Mucosa of stomach (tissue), 1 donor: ENCODE measurements at regions not wholly inside any gene's neighbourhood (a gene's known extent, or its start where the extent isn't known, plus 50 kb on each side); places are given as distances from the start of the nearest gene placed in this dataset.

ENCODE experiments used
- H3K27me3 ChIP-seq: one replicate; pipeline ENCODE4 v1.7.0; 2013; ENCODE audit warnings: mild to moderate bottlenecking, low read length; ENCODE audit not compliant: control insufficient read depth, insufficient read depth
- H3K36me3 ChIP-seq: one replicate; pipeline ENCODE4 v1.7.0; 2013; ENCODE audit warnings: low read length; ENCODE audit not compliant: control insufficient read depth, insufficient read depth
- H3K4me1 ChIP-seq: one replicate; pipeline ENCODE4 v1.7.0; 2013; ENCODE audit warnings: mild to moderate bottlenecking, low read length; ENCODE audit not compliant: control insufficient read depth, insufficient read depth
- H3K4me3 ChIP-seq: one replicate; pipeline ENCODE4 v1.7.0; 2013; ENCODE audit warnings: low read length
- H3K9ac ChIP-seq: one replicate; pipeline ENCODE4 v1.7.0; 2013; ENCODE audit warnings: mild to moderate bottlenecking, low read length, moderate library complexity
- H3K9me3 ChIP-seq: one replicate; pipeline ENCODE4 v1.7.0; 2013; ENCODE audit warnings: mild to moderate bottlenecking, low read length, moderate library complexity; ENCODE audit not compliant: control insufficient read depth
- donor health status: Pancreatic carcinoma.

GRCh38 chr11:134795017-134795416 is 383.0 kb upstream of the B3GAT1 start:
- Histone ChIP-seq H3K4me3 (no peak overlapping the region), H3K9me3 (no peaks in the 10 kb centered on the region), H3K36me3 (no peaks in the 10 kb centered on the region), H3K9ac (no peak overlapping the region), H3K27me3 (no peaks in the 10 kb centered on the region), H3K4me1 (no peaks in the 10 kb centered on the region)

- Histone ChIP-seq H3K27me3 (no peaks in the 10 kb centered on the region), H3K36me3 (no peaks in the 10 kb centered on the region), H3K4me1 (no peaks in the 10 kb centered on the region), H3K4me3 (no peak overlapping the region), H3K9ac (no peak overlapping the region), H3K9me3 (no peaks in the 10 kb centered on the region)
These were observed 382.1 kb upstream of the B3GAT1 start for GRCh38 chr11:134794192-134794591.

- Histone ChIP-seq H3K36me3 (no peaks in the 10 kb centered on the region), H3K27me3 (no peaks in the 10 kb centered on the region), H3K4me3 (no peak overlapping the region), H3K9me3 (no peaks in the 10 kb centered on the region), H3K9ac (no peak overlapping the region), H3K4me1 (no peaks in the 10 kb centered on the region)
These were observed 380.6 kb upstream of the B3GAT1 start for GRCh38 chr11:134792677-134793076.

DNA sequence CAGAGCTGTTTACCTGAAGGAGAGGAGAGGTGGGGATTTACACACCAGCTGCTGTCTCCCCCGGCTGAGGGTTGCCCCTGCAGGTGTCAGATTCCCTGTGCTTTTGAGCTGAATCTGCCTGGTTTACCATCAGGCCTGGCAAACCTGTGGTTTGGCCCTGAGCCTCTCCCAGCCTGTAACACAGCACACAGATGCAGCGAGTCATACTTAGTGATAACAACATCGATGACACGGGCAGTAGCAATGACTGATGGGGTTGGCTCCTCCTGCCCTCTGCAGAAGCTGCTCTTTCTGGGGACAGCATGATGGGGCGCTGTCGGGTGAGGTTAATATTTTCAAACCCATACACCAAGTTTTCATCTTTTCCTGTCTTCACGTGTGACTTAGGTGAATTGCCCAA is 380.0 kb upstream of the B3GAT1 start:
- H3K9ac ChIP-seq = no peak overlapping the region

GRCh38 chr11:134791102-134791501 is 379.1 kb upstream of the B3GAT1 start:
- Histone ChIP-seq H3K36me3 (no peaks in the 10 kb centered on the region), H3K9me3 (no peaks in the 10 kb centered on the region), H3K9ac (no peak overlapping the region), H3K4me1 (no peaks in the 10 kb centered on the region), H3K4me3 (no peak overlapping the region), H3K27me3 (no peaks in the 10 kb centered on the region)

More for the DNA sequence above, 380.0 kb upstream of the B3GAT1 start:
- Histone ChIP-seq H3K9me3 (no peaks in the 10 kb centered on the region), H3K4me3 (no peak overlapping the region), H3K27me3 (no peaks in the 10 kb centered on the region), H3K4me1 (no peaks in the 10 kb centered on the region), H3K36me3 (no peaks in the 10 kb centered on the region)

- no peak overlapping the region for H3K4me3 ChIP-seq
- no peaks in the 10 kb centered on the region for H3K36me3 ChIP-seq
- H3K27me3 ChIP-seq = no peaks in the 10 kb centered on the region
These were observed 377.1 kb upstream of the B3GAT1 start for GRCh38 chr11:134789104-134789503.

DNA sequence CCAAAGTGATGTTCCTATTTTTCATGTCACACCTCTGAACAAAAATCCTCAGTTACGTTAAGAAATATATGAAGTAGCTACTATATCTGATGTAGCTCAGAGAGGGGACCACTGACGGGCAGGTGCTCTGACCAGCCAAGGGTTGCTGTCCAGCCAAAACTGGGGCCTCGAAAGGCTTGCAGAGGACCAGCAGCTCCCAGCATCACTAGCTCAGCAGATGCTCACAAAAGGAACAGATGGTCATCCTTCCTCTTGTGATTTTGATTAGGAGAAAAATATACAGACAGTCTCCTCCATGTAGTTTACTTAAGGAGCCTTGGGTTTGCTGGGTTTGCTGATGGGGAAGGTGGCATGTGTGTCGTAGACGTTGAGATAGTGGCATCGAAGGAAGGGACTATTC is 374.6 kb upstream of the B3GAT1 start:
- no peaks in the 10 kb centered on the region for H3K27me3 ChIP-seq
- no peaks in the 10 kb centered on the region for H3K9me3 ChIP-seq
- no peak overlapping the region for H3K9ac ChIP-seq
- H3K4me1 ChIP-seq = no peaks in the 10 kb centered on the region
- no peak overlapping the region for H3K4me3 ChIP-seq
- no peaks in the 10 kb centered on the region for H3K36me3 ChIP-seq

More at GRCh38 chr11:134789104-134789503, 377.1 kb upstream of the B3GAT1 start:
- Histone ChIP-seq H3K4me1 (no peaks in the 10 kb centered on the region), H3K9ac (no peak overlapping the region), H3K9me3 (no peaks in the 10 kb centered on the region)

GRCh38 chr11:134785660-134786284 is 373.7 kb upstream of the B3GAT1 start:
- H3K9ac ChIP-seq = no peak overlapping the region
- H3K4me3 ChIP-seq = no peak overlapping the region
- no peaks in the 10 kb centered on the region for H3K9me3 ChIP-seq
- no peaks in the 10 kb centered on the region for H3K4me1 ChIP-seq
- no peaks in the 10 kb centered on the region for H3K27me3 ChIP-seq
- H3K36me3 ChIP-seq = no peaks in the 10 kb centered on the region

DNA sequence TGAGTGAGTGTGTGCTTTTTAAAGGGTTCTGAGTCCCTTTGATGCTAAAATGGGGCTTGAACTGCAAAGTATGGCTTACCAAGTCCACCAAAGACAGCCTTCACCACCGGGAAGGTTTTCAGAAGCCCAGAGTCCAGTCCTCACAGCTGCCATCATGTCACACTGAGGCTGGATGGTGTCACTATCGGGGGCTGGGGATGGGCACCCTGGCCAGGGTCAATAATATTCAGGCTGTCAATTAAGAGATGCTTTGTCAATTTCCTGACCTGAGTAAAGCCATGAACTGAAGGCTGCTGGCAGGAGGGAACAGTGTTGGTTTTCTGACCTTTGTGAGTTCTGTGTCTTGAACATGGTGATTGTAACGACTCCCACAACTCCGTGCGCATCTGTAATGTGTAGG is 373.0 kb upstream of the B3GAT1 start:
- H3K4me3 ChIP-seq = no peak overlapping the region
- no peaks in the 10 kb centered on the region for H3K4me1 ChIP-seq
- H3K9me3 ChIP-seq = no peaks in the 10 kb centered on the region
- H3K9ac ChIP-seq = no peak overlapping the region
- H3K36me3 ChIP-seq = no peaks in the 10 kb centered on the region
- H3K27me3 ChIP-seq = no peaks in the 10 kb centered on the region

- H3K27me3 ChIP-seq = no peaks in the 10 kb centered on the region
- no peaks in the 10 kb centered on the region for H3K9me3 ChIP-seq
- no peaks in the 10 kb centered on the region for H3K4me1 ChIP-seq
- H3K9ac ChIP-seq = no peak overlapping the region
- no peaks in the 10 kb centered on the region for H3K36me3 ChIP-seq
- H3K4me3 ChIP-seq = no peak overlapping the region
These were observed 372.5 kb upstream of the B3GAT1 start for GRCh38 chr11:134784568-134784967.

DNA sequence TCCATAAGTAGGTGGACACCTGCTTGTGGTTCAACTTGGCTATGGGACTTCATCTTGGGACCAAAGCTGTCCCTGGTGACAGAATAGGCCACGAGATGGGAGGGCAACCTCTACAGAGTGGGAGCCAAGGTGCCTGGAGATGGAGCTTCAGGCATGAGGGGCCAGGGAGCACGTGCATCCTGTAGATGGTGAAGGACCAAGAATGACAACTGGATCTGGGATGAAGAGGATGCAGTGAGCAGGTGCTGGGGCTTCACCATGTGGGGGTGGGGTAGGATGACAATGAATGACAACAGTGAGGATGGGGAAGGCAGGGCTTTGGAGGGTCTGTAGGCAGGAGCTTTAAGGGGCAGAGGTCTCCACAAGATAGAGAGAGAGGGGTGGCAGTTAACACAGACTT is 372.0 kb upstream of the B3GAT1 start:
- no peaks in the 10 kb centered on the region for H3K9me3 ChIP-seq
- H3K36me3 ChIP-seq = no peaks in the 10 kb centered on the region
- H3K4me3 ChIP-seq = no peak overlapping the region
- H3K9ac ChIP-seq = no peak overlapping the region
- H3K4me1 ChIP-seq = no peaks in the 10 kb centered on the region
- no peaks in the 10 kb centered on the region for H3K27me3 ChIP-seq

GRCh38 chr11:134783234-134783633 is 371.2 kb upstream of the B3GAT1 start:
- Histone ChIP-seq H3K4me1 (no peaks in the 10 kb centered on the region), H3K9me3 (no peaks in the 10 kb centered on the region), H3K4me3 (no peak overlapping the region), H3K9ac (no peak overlapping the region), H3K27me3 (no peaks in the 10 kb centered on the region), H3K36me3 (no peaks in the 10 kb centered on the region)

- H3K4me3 ChIP-seq = no peak overlapping the region
- no peaks in the 10 kb centered on the region for H3K27me3 ChIP-seq
- no peak overlapping the region for H3K9ac ChIP-seq
- H3K4me1 ChIP-seq = no peaks in the 10 kb centered on the region
- H3K9me3 ChIP-seq = no peaks in the 10 kb centered on the region
- H3K36me3 ChIP-seq = no peaks in the 10 kb centered on the region
These were observed 369.4 kb upstream of the B3GAT1 start for GRCh38 chr11:134781380-134781866.
